ENCODE measurements at regions not wholly inside any gene's neighbourhood (a gene's known extent, or its start where the extent isn't known, plus 50 kb on each side); places are given as distances from the start of the nearest gene placed in this dataset.

DNA sequence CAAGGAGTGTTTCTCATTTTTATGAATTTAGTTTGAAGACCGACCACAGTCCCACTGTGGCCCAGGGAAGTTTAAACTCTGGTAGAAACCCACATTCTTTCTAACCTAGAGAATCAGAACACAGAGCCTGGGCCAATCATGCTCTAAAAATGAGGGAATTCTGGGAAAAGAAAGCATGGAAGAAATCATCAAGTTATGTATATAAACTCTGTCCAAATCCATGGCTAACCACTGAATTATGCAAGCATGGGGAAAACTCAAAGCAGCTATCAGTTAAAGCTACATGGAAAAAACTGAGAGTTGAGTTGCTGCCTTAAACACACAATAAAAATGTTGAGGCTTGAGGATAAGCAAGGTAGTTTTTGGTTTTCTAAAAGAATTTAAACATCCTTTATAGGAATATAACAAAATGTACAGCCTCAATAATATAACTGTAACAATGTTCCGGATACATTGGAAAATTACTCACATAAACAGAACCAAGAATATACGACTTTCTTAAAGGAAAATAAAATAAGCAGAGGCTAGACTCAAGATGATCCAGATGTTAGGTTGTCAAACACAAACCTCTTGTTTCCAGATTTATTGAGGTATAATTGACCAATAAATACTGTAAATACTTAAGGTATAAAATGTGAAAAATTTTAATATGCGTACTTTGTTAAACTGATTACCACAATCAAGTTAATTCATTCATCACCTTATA lies 311.2 kb upstream of the GNAI1 start:
- H3K36me3 ChIP-seq (ENCODE audit: low read depth, low read length) = no peaks in the 10 kb centered on the region
- TF ChIP-seq EZH2phosphoT487 (IDR thresholded peaks at IDR 0.05; ENCODE audit: borderline replicate concordance, low read length) = no peak
- TF ChIP-seq, protein P1, sequence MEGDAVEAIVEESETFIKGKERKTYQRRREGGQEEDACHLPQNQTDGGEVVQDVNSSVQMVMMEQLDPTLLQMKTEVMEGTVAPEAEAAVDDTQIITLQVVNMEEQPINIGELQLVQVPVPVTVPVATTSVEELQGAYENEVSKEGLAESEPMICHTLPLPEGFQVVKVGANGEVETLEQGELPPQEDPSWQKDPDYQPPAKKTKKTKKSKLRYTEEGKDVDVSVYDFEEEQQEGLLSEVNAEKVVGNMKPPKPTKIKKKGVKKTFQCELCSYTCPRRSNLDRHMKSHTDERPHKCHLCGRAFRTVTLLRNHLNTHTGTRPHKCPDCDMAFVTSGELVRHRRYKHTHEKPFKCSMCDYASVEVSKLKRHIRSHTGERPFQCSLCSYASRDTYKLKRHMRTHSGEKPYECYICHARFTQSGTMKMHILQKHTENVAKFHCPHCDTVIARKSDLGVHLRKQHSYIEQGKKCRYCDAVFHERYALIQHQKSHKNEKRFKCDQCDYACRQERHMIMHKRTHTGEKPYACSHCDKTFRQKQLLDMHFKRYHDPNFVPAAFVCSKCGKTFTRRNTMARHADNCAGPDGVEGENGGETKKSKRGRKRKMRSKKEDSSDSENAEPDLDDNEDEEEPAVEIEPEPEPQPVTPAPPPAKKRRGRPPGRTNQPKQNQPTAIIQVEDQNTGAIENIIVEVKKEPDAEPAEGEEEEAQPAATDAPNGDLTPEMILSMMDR (conservative IDR thresholded peaks at IDR 0.05; ENCODE audit: low read depth, low read length) = no peak
- no peak for TF ChIP-seq EZH2 (IDR thresholded peaks at IDR 0.05; ENCODE audit: low read length, unreplicated experiment)
- ChIA-PET POLR2A (ENCODE audit: unreplicated experiment) (no interaction called here), CTCF (no interaction called here)
- H3K4me2 ChIP-seq (ENCODE audit: low read length) = no peak overlapping the region
- no peaks in the 10 kb centered on the region for H3K79me2 ChIP-seq (ENCODE audit: low read length)
- DNase-seq = no peak
- H2AFZ ChIP-seq (ENCODE audit: low read length) = no peak overlapping the region
- intact Hi-C loops (cut with micrococcal nuclease) = no loop called here
- no peak for ATAC-seq
- no peaks in the 10 kb centered on the region for H3K9me3 ChIP-seq (ENCODE audit: low read length)
- no peaks in the 10 kb centered on the region for H4K20me1 ChIP-seq (ENCODE audit: low read length)
- H3K9ac ChIP-seq (ENCODE audit: low read length) = no peak overlapping the region
- H3K4me3 ChIP-seq (ENCODE audit: low read length) = no peak overlapping the region
- no peaks in the 10 kb centered on the region for H3K27me3 ChIP-seq (ENCODE audit: low read length)
- no peak overlapping the region for H3K27ac ChIP-seq (ENCODE audit: low read length)
- no peaks in the 10 kb centered on the region for H3K4me1 ChIP-seq (ENCODE audit: insufficient read depth, low read length)
- no peaks in the 10 kb centered on the region for H3K9me2 ChIP-seq (replicated peaks; ENCODE audit: low read length)
- H3F3A ChIP-seq (ENCODE audit: low read length, unreplicated experiment) = no peaks in the 10 kb centered on the region
- no TSS peak for BruUV-seq (replicated peaks)

DNA sequence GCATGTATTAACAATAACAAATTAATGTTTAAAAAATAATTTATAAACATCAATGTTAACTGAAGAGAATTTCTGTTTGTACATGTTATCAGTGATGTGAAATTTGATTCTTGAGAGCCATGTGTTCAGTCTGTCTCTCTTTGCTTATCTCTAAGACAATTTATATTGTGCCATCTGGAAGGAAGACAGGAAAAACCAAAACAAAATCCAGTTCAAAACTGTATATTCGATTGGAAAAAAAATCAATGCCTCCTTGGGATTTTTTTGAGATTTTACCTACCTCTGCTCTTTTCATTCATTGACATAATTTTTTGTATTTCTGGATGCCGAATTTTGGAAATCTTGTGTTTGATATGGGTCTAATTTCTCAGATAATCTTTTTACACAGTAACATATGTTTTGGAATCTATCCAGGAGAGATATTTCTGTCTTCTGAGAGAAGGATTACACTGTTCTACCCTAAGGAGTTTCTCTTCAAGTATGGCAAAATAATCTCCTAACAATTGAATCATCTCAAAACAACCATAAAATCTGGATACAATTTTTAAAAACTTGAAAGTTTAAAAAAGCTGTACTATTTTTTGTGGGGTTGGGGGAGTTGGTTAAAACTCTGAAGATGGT lies 311.9 kb upstream of the GNAI1 start:
- no peak overlapping the region for H3K27ac ChIP-seq (ENCODE audit: low read length)
- H3K9me3 ChIP-seq (ENCODE audit: low read length) = no peaks in the 10 kb centered on the region
- TF ChIP-seq EZH2 (IDR thresholded peaks at IDR 0.05; ENCODE audit: low read length, unreplicated experiment) (no peak), EZH2phosphoT487 (IDR thresholded peaks at IDR 0.05; ENCODE audit: borderline replicate concordance, low read length) (no peak)
- TF ChIP-seq, protein P1 (conservative IDR thresholded peaks at IDR 0.05; ENCODE audit: low read depth, low read length) = no peak
- H3K4me2 ChIP-seq (ENCODE audit: low read length) = no peak overlapping the region
- no peak overlapping the region for H3K9ac ChIP-seq (ENCODE audit: low read length)
- DNase-seq (no peak), ATAC-seq (no peak)
- no peaks in the 10 kb centered on the region for H3K27me3 ChIP-seq (ENCODE audit: low read length)
- no peaks in the 10 kb centered on the region for H3K9me2 ChIP-seq (replicated peaks; ENCODE audit: low read length)
- CTCF ChIA-PET = no interaction called here
- no peak overlapping the region for H2AFZ ChIP-seq (ENCODE audit: low read length)
- POLR2A ChIA-PET (ENCODE audit: unreplicated experiment) = no interaction called here
- no peaks in the 10 kb centered on the region for H3K79me2 ChIP-seq (ENCODE audit: low read length)
- H3K36me3 ChIP-seq (ENCODE audit: low read depth, low read length) = no peaks in the 10 kb centered on the region
- H4K20me1 ChIP-seq (ENCODE audit: low read length) = no peaks in the 10 kb centered on the region
- no peaks in the 10 kb centered on the region for H3F3A ChIP-seq (ENCODE audit: low read length, unreplicated experiment)
- H3K4me1 ChIP-seq (ENCODE audit: insufficient read depth, low read length) = no peaks in the 10 kb centered on the region
- H3K4me3 ChIP-seq (ENCODE audit: low read length) = no peak overlapping the region
- intact Hi-C loops (cut with micrococcal nuclease) = no loop called here
- no TSS peak for BruUV-seq (replicated peaks)

DNA sequence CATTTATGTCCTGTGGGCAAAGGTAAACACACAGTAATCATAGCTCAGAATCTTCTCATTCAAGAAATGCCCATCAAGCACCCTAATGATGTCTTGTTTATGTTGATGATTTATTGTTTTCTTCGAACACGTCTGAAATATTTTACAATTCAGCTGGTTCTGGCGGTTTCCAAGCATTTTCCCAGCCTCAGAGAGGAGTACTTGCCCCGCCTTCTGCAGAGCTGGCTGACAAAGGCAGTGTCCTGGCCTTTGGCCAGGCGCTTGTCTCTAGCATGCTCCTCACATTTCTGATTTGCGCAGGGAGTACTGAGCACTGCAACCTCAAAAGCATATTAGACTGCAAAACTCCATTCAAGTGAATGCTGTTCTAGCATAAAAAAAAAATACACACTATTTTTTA lies 314.2 kb upstream of the GNAI1 start:
- no peaks in the 10 kb centered on the region for H4K20me1 ChIP-seq (ENCODE audit: low read length)
- BruUV-seq (replicated peaks) = no TSS peak
- H3K4me1 ChIP-seq (ENCODE audit: insufficient read depth, low read length) = no peaks in the 10 kb centered on the region
- H3K4me3 ChIP-seq (ENCODE audit: low read length) = peak overlapping the region; percentile 44; the same call in 1 of the 2 replicates
- ChIA-PET CTCF (no interaction called here), POLR2A (ENCODE audit: unreplicated experiment) (no interaction called here)
- H3K4me2 ChIP-seq (ENCODE audit: low read length) = peak overlapping the region; percentile 66
- intact Hi-C loops (cut with micrococcal nuclease) = no loop called here
- H3K36me3 ChIP-seq (ENCODE audit: low read depth, low read length) = no peaks in the 10 kb centered on the region
- ATAC-seq (peak; percentile 78), DNase-seq (peak; percentile 38)
- no peaks in the 10 kb centered on the region for H3K9me2 ChIP-seq (replicated peaks; ENCODE audit: low read length)
- no peak overlapping the region for H3K27ac ChIP-seq (ENCODE audit: low read length)
- TF ChIP-seq EZH2 (IDR thresholded peaks at IDR 0.05; ENCODE audit: low read length, unreplicated experiment) (no peak), EZH2phosphoT487 (IDR thresholded peaks at IDR 0.05; ENCODE audit: borderline replicate concordance, low read length) (no peak)
- TF ChIP-seq, protein P1 (conservative IDR thresholded peaks at IDR 0.05; ENCODE audit: low read depth, low read length) = no peak
- peak overlapping the region; percentile 40; the same call in 1 of the 2 replicates for H2AFZ ChIP-seq (ENCODE audit: low read length)
- no peak overlapping the region for H3K9ac ChIP-seq (ENCODE audit: low read length)
- H3K9me3 ChIP-seq (ENCODE audit: low read length) = no peaks in the 10 kb centered on the region
- H3F3A ChIP-seq (ENCODE audit: low read length, unreplicated experiment) = no peaks in the 10 kb centered on the region
- H3K79me2 ChIP-seq (ENCODE audit: low read length) = no peaks in the 10 kb centered on the region
- no peaks in the 10 kb centered on the region for H3K27me3 ChIP-seq (ENCODE audit: low read length)

Data from PC-3 (cell line).